Lung microvascular endothelial cell (primary cell): ENCODE measurements at regions not wholly inside any gene's neighbourhood (a gene's known extent, or its start where the extent isn't known, plus 50 kb on each side); places are given as distances from the start of the nearest gene placed in this dataset.

Experiments used
- DNase-seq, 2 donors: peaks; one replicate each; pipeline versions ENCODE4 v3.0.0 to v3.0.0-alpha.2; 2010; ENCODE audit warnings: low read depth in 2 of 2

- no peak for DNase-seq
Observed at GRCh38 chr1:221823149-221823548, 81.3 kb upstream of the DUSP10 start.

- DNase-seq, result no peak
Observed at GRCh38 chr1:221822591-221822990, 80.7 kb upstream of the DUSP10 start.

DNA sequence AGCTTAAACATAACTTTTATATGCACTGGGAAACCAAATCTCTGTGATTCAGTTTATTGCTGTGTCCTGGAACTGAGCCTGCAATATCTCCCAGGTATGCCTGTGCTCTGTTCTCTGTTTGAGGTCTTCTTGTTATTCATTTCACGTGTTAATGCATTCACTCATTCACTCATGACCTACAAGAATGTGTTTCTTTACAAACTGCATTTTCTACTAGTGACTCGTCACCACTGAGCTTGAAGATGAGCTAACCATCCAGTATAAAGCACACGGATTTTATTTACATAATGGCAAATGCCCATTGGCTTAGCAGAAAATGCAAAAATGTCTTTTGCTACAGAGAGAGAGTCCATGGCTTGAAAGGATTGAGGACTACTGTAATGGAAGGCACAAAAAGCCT, 75.0 kb upstream of the DUSP10 start:
- no peak for DNase-seq

- no peak for DNase-seq
Observed at GRCh38 chr1:221815660-221816059, 73.8 kb upstream of the DUSP10 start.

DNA sequence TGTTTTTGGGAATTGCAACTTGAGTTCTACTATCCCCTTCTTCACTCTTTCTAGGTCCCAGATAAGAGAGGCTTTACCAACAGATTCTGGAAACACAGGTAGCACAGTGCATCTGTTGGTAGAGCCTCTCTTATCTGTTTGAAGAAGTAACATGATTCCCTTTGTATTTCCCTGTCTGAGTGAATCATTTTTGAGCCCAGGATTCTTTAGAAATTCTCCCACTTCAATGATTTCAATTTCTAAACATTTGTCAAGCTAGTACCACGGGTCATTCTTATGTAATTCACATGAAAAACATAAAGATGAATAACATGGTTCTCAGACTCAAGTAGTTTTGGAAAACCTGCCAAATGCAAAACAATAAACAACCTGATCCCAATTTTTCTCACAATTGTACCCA, 72.0 kb upstream of the DUSP10 start:
- no peak for DNase-seq

GRCh38 chr1:221812905-221813597, 71.2 kb upstream of the DUSP10 start:
- no peak for DNase-seq

- DNase-seq, result no peak
Observed at GRCh38 chr1:221812088-221812752, 70.3 kb upstream of the DUSP10 start.

DNA sequence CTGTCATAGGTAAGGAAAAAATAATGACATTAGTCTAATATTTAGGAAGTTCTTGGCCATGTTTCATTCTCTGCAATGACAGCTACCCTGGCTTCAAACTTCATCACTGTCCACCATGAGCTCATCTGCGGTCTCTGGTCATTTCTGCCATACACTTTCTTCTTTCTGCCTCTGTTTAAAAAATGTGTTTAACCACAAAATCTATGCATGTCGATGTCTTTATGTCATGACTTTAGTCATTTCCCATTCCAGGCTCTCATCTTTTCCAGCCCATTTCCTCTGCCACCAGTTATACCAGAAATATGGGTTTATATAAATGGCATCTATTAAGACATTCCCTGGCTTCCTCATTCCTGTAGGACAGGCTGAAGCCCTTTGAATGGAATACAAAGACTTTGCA, 68.5 kb upstream of the DUSP10 start:
- peak in 1 of 2 donors; percentile 75 for DNase-seq

DNA sequence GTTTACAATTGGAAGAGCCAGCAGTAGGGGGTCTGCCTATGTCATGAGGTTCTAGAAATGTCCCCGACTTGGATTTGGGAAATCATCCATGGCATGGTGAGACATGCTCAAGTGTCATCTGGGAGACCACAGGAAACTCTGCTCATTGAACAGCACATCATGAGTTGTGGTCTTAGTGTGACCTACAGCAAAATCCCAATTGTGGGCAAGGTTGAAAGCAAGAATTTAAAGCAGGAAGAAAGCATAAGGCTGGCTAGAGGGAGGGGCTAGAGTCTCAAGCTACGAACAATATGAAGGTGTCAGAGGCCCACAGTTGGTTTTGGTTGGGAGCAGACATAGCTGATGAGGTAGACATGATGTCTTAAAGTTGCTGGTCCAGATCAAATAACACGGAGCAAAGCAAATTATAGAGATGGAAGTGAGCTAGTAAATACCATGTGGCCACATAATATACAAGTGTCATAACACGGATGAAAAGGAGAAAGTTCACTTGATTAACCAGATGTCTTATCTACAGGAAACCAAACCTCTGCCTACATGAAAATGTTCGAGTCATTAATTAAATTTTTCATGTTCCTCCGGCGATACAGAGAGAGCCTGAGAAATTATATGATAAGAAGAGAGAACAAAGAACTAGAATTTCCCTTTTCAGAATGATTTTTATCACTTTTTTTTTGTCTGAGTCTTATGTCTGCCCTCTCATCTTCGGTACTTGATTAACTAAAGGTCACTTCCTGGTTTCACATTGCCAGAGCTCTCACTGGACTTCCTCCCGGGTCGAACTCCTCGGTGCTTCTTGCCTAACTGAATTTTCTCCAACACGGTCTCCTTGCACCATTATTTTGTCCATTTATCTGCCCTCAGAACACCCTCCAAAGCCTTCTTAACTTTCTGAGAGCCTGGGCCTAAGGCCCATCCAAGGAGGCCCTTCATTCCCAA, 67.5 kb upstream of the DUSP10 start:
- DNase-seq, result peak in 1 of 2 donors; percentile 49

DNA sequence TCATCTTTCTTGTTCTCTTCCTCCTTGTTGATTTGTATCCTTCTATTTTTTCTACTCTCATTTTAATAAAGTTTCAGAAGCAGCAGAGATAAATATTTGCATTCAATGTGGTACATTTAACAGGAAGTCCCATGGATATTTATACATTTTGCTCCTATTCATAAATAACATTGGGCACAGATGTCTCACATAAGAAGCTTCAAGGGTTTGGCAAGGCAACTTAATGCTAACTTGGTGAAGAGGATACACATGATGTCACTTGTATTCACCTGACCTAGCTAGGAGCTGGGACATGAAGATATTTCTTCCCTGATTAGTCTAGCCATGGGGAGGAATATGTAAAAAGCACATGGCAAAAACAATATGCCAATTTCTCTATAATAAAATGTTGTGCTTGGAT, 65.1 kb upstream of the DUSP10 start:
- DNase-seq, result no peak

DNA sequence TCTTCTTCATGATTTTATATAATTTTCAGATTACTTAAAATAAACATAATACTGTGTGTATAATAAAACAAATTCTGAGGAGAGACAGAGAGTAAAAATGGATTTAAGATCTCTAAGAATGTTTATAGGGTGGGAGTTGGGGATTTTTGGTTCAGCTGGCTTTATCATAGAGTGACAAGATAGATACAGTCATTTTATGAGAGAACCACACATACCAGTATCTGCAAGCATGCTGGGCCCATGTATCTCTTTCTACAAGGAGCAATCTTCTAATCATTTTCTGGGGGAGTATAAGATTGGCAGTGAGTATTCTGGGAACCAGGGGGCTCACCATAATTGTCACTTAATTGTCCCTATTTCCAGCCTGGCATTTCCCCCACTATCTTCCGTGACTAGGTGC, 64.3 kb upstream of the DUSP10 start:
- no peak for DNase-seq

DNA sequence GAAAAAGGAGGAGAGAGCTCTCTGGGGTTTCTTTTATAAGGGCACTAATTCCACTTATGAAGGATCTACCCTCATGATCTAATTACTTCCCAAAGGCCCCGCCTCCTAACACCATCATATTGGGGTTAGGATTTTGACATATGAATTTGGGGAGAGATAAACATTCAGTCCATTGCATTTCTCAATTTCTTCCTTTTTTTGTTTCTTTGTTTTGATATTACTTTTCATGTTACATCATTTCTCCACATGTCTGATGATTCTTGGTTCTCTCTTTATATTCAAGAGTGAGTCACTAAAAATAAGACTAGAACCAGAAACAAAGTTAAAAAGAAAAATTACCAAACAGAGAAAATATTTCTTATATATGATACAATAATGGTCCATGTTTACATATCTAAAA, 63.2 kb upstream of the DUSP10 start:
- DNase-seq, result no peak

DNA sequence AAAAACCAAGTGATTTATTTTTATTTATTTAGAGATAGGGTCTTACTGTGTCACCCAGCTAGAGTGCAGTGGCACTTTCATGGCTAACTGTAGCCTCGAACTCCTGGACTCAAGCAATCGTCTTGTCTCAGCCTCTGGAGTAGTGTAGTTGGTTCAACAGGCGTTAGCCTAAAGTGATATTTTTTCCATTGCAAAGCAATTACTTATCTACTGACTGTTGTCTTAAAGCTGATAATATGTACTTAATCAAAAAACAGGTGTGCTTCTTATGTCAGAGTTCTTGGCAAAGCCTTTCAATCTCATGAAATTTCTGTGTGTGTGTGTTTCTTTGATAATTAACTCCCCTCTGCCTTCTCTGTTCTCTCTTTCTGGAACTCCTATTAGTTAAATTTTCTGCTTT, 62.4 kb upstream of the DUSP10 start:
- DNase-seq, result no peak

- peak in 1 of 2 donors; percentile 50 for DNase-seq
Observed at GRCh38 chr1:221801773-221802516, 60.1 kb upstream of the DUSP10 start.

DNA sequence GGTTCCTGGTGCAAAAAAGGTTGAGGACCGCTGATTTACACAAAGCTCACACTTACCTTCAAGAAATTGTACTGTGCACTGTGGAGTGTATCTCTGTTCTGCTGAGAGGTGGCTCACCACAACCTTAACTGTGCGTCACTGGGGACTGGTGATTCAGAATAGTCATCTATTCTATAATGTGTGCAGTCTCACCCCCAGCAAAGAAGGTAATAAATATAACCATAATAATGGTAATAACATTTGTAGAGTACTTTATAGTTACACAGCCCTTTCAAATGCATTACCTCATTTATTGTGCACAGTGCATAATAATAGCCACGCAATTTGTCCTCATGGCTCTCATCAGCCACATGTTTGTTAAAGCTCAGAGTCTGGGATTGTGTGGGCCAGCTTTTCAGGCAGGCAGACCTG, 59.4 kb upstream of the DUSP10 start:
- no peak for DNase-seq

DNA sequence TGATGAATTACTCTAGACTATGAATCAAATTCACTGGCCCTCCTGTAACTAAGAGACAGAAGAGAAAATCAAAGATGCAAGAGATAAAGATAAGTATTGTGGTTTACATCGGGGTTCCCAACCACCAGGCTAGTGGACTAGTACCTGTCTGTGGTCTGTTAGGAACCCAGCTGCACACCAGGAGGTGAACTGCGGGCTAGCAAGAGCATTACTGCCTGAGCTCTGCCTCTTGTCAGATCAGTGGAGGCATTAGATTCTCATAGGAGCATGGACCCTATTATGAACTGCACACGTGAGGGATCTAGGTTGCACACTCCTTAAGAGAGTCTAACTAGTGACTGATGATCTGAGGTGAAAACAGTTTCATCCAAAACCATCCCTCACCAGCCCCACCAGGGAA, 58.9 kb upstream of the DUSP10 start:
- DNase-seq, result no peak

- DNase-seq, result no peak
Observed at GRCh38 chr1:221797506-221797905, 55.6 kb upstream of the DUSP10 start.

DNA sequence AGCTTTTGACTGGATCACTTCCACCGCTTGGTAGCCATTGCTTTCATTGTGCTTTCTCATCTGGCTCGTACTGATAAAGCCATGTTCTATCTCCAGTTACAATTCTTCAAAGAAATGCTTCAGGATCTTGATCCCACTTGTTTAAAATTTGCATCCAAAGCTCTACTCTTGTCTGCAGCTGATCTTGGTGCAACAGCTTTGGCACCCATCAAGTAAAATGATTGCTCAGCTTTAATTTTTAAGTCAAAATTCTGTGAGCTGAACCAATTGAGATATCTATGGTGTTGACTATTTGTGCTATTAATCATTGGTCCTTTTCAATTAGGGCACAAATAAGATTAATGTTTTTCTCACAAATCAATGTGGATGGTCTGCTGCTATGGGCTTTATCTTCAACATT, 54.8 kb upstream of the DUSP10 start:
- no peak for DNase-seq

DNA sequence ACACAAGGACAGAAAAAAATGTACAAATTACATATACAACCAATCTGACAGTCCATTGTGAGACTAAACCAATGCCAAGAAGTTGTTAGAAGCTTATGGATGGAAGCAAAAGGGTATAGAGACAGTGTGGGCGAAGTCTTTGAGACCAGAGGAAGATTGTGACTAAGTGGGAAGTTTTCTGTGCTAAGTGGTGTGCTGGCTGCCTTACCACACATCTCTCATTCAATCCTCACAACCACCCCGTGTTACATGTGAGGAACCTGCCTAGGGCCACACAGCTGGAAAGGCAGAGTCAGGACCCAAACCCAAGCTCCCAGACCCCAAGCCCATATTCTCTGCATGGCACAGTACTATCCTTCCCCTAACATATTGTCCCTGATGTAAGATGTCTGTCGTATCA, 53.5 kb upstream of the DUSP10 start:
- no peak for DNase-seq

GRCh38 chr1:221794935-221795334, 53.0 kb upstream of the DUSP10 start:
- no peak for DNase-seq

GRCh38 chr1:221794079-221794670, 52.3 kb upstream of the DUSP10 start:
- peak in 1 of 2 donors; percentile 26 for DNase-seq
